SH-SY5Y (cell line): ENCODE measurements at regions not wholly inside any gene's neighbourhood (a gene's known extent, or its start where the extent isn't known, plus 50 kb on each side); places are given as distances from the start of the nearest gene placed in this dataset.

Source experiments
- GATA2 ChIP-seq: IDR thresholded peaks from 2 replicates; pipeline ENCODE4 v1.6.1; 2011; ENCODE audit warnings: mild to moderate bottlenecking, low read depth, low read length
- GATA3 ChIP-seq: IDR thresholded peaks from 2 replicates; pipeline ENCODE4 v1.6.1; 2011; ENCODE audit warnings: low read depth, mild to moderate bottlenecking, low read length, moderate library complexity

DNA sequence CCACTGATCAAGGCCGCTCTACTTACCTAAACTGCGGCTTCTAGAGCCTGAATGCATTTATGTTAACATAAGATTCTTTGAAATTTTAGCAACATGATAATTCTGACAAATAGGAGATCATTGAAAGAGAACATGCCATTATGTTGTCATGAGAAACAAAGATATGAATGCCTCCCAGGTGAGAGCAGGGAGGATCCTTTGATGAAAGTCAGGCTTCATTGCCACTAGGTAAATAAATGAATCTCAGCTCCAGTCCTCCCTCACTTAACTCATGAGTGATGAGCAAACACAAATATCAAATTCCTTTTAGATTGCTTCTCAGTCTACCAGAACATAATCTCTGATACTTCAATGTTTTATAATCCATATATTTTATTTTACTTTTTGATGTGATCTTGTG lies 463.2 kb upstream of the CDH7 start:
- TF ChIP-seq GATA2 (no peak), GATA3 (no peak)
